Keratinocyte (primary cell): ENCODE measurements at regions not wholly inside any gene's neighbourhood (a gene's known extent, or its start where the extent isn't known, plus 50 kb on each side); places are given as distances from the start of the nearest gene placed in this dataset.

ENCODE experiments used
- CTCF ChIP-seq, 3 experiments: IDR thresholded peaks in 1 of 3; conservative IDR thresholded peaks in 1 of 3; optimal IDR thresholded peaks in 1 of 3; 2 replicates in 2 of 3; 3 replicates in 1 of 3; pipeline versions ENCODE3 to v1.5.1; 2011; ENCODE audit warnings: low read length in 3 of 3, mild to moderate bottlenecking in 3 of 3, moderate library complexity in 2 of 3, control low read depth in 1 of 3, inconsistent platforms in 1 of 3; ENCODE audit not compliant: insufficient read depth in 2 of 3; ENCODE audit errors: extremely low read depth in 1 of 3
- EZH2 ChIP-seq: IDR thresholded peaks from one replicate; pipeline ENCODE4 v1.6.1; 2012; ENCODE audit warnings: inconsistent platforms, mild to moderate bottlenecking, low read length, moderate library complexity

GRCh38 chr2:59302683-59303082 lies 1061.6 kb upstream of the FANCL start:
- TF ChIP-seq CTCF (optimal IDR thresholded peaks at IDR 0.05 in 1 of 3, IDR thresholded peaks at IDR 0.05 in 1 of 3, conservative IDR thresholded peaks at IDR 0.05 in 1 of 3; ENCODE audit: extremely low read depth in 1 of 3, insufficient read depth in 2 of 3, low read length in 3 of 3) (no peak), EZH2 (no peak)
